GM12891 (cell line): ENCODE measurements at regions not wholly inside any gene's neighbourhood (a gene's known extent, or its start where the extent isn't known, plus 50 kb on each side); places are given as distances from the start of the nearest gene placed in this dataset.

Experiments used
- PAX5 ChIP-seq: IDR thresholded peaks from 2 replicates; pipeline ENCODE4 v1.6.1; 2011; ENCODE audit warnings: low read length, moderate library complexity, mild to moderate bottlenecking; ENCODE audit not compliant: insufficient read depth, severe bottlenecking
- POLR2A ChIP-seq: IDR thresholded peaks from 2 replicates; pipeline ENCODE4 v1.6.1; 2011; ENCODE audit warnings: low read depth, low read length, control low read depth
- POLR2AphosphoS5 ChIP-seq: IDR thresholded peaks from 2 replicates; pipeline ENCODE4 v1.6.1; 2011; ENCODE audit warnings: low read depth, low read length, control low read depth
- POU2F2 ChIP-seq: IDR thresholded peaks from 2 replicates; pipeline ENCODE4 v1.6.1; 2011; ENCODE audit warnings: low read depth, mild to moderate bottlenecking, control low read depth, low read length, moderate library complexity
- SPI1 ChIP-seq: IDR thresholded peaks from 2 replicates; pipeline ENCODE4 v1.6.1; 2011; ENCODE audit warnings: low read depth, low read length, control low read depth
- TAF1 ChIP-seq: IDR thresholded peaks from 2 replicates; pipeline ENCODE4 v1.6.1; 2011; ENCODE audit warnings: low read depth, low read length, control low read depth

DNA sequence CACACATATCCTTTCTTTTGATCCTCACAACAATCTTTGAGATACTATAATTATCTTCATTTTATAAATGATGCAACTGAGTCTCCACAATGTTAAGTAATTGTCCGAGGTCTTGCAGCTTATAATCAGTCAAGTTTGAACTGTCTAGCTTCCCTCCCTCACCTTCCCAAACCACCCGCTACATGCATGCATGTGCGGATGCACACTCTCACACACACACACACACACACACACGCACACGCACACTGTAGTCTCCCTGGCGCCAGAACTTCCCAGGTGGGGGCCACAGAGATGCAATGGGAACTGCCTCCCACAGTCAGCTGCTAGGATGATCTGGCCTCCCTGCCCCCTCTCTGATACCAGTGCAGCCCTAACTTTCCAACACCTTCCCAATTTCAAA, 501.3 kb downstream of the BUD13 start:
- no peak for TF ChIP-seq POLR2AphosphoS5
- no peak for TF ChIP-seq POLR2A
- TF ChIP-seq TAF1, result no peak
- no peak for TF ChIP-seq POU2F2
- no peak for TF ChIP-seq PAX5
- no peak for TF ChIP-seq SPI1
